ENCODE measurements at regions not wholly inside any gene's neighbourhood (a gene's known extent, or its start where the extent isn't known, plus 50 kb on each side); places are given as distances from the start of the nearest gene placed in this dataset.

DNA sequence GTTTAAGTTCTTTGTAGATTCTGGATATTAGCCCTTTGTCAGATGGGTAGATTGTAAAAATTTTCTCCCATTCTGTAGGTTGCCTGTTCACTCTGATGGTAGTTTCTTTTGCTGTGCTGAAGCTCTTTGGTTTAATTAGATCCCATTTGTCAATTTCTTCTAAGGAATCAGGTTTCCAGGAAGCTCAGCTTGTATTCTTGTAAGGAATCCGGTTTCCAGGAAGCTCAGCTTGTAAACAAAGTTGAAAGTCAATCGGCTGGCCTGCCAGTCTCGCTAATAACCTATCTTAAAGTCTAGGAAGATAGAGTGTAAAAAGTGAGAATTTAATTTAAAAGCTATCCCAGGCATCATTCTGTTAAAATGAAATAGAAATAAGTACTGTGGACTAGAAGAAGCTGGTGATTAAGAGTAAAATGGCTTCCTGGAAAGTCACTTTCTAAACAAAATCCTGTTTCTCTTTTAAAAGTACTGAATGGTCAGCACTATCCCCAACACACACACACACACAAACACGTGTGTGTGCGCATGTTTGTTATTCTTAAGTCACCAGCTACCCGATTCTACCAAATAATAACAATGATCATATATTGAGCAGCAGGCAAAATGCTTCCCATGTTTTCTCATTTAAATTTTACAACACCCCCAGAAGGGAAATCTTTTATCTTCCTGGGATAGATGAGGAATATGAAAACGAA lies 171.7 kb downstream of the PAPSS1 start:
- Histone ChIP-seq H3K4me2 (peak overlapping the region; percentile 47), H3K9me3 (ENCODE audit: low read depth) (no peaks in the 10 kb centered on the region), H3K9me2 (replicated peaks; ENCODE audit: insufficient read depth) (no peaks in the 10 kb centered on the region), H3K4me3 (no peak overlapping the region), H2AFZ (peak overlapping the region; percentile 13), H3K79me2 (no peaks in the 10 kb centered on the region), H3K27me3 (no peaks in the 10 kb centered on the region), H4K20me1 (ENCODE audit: insufficient read depth, poor library complexity, severe bottlenecking) (no peaks in the 10 kb centered on the region), H3K27ac (peak overlapping the region; percentile 14), H3K36me3 (replicated peaks; ENCODE audit: insufficient read depth, low read depth) (no peaks in the 10 kb centered on the region), H3K4me1 (ENCODE audit: insufficient read depth) (no peaks in the 10 kb centered on the region)
- TF ChIP-seq, protein P1, sequence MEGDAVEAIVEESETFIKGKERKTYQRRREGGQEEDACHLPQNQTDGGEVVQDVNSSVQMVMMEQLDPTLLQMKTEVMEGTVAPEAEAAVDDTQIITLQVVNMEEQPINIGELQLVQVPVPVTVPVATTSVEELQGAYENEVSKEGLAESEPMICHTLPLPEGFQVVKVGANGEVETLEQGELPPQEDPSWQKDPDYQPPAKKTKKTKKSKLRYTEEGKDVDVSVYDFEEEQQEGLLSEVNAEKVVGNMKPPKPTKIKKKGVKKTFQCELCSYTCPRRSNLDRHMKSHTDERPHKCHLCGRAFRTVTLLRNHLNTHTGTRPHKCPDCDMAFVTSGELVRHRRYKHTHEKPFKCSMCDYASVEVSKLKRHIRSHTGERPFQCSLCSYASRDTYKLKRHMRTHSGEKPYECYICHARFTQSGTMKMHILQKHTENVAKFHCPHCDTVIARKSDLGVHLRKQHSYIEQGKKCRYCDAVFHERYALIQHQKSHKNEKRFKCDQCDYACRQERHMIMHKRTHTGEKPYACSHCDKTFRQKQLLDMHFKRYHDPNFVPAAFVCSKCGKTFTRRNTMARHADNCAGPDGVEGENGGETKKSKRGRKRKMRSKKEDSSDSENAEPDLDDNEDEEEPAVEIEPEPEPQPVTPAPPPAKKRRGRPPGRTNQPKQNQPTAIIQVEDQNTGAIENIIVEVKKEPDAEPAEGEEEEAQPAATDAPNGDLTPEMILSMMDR (IDR thresholded peaks at IDR 0.05; ENCODE audit: poor library complexity): no peak
- no peak for TF ChIP-seq EZH2 (IDR thresholded peaks at IDR 0.05; ENCODE audit: borderline replicate concordance)
- no peak for TF ChIP-seq EZH2phosphoT487 (IDR thresholded peaks at IDR 0.05; ENCODE audit: low read depth, severe bottlenecking, unreplicated experiment)
- 48% methylated on average over 7 of the region's 7 CpGs for WGBS (ENCODE audit: low lambda C conversion rate, missing lambda C conversion rate)
- peak; percentile 16 for DNase-seq (ENCODE audit: low spot score)

GRCh38 chr4:107546638-107547037 lies 173.4 kb downstream of the PAPSS1 start:
- H4K20me1 ChIP-seq (ENCODE audit: insufficient read depth, poor library complexity, severe bottlenecking): no peaks in the 10 kb centered on the region
- H3K9me3 ChIP-seq (ENCODE audit: low read depth): no peaks in the 10 kb centered on the region
- H3K4me2 ChIP-seq: no peak overlapping the region
- H3K27ac ChIP-seq: no peak overlapping the region
- no peaks in the 10 kb centered on the region for H3K79me2 ChIP-seq
- H3K4me1 ChIP-seq (ENCODE audit: insufficient read depth): no peaks in the 10 kb centered on the region
- 76% methylated on average over 2 of the region's 2 CpGs for WGBS (ENCODE audit: low lambda C conversion rate, missing lambda C conversion rate)
- DNase-seq (ENCODE audit: low spot score): no peak
- TF ChIP-seq, protein P1 (IDR thresholded peaks at IDR 0.05; ENCODE audit: poor library complexity): no peak
- TF ChIP-seq EZH2phosphoT487 (IDR thresholded peaks at IDR 0.05; ENCODE audit: low read depth, severe bottlenecking, unreplicated experiment) (no peak), EZH2 (IDR thresholded peaks at IDR 0.05; ENCODE audit: borderline replicate concordance) (no peak)
- H3K27me3 ChIP-seq: no peaks in the 10 kb centered on the region
- H3K36me3 ChIP-seq (replicated peaks; ENCODE audit: insufficient read depth, low read depth): no peaks in the 10 kb centered on the region
- no peak overlapping the region for H3K4me3 ChIP-seq
- no peaks in the 10 kb centered on the region for H3K9me2 ChIP-seq (replicated peaks; ENCODE audit: insufficient read depth)
- no peak overlapping the region for H2AFZ ChIP-seq

- no peaks in the 10 kb centered on the region for H3K27me3 ChIP-seq
- DNase-seq (ENCODE audit: low spot score): no peak
- H3K4me3 ChIP-seq: no peak overlapping the region
- H3K27ac ChIP-seq: no peak overlapping the region
- H3K4me1 ChIP-seq (ENCODE audit: insufficient read depth): no peaks in the 10 kb centered on the region
- TF ChIP-seq, protein P1 (IDR thresholded peaks at IDR 0.05; ENCODE audit: poor library complexity): no peak
- TF ChIP-seq EZH2phosphoT487 (IDR thresholded peaks at IDR 0.05; ENCODE audit: low read depth, severe bottlenecking, unreplicated experiment) (no peak), EZH2 (IDR thresholded peaks at IDR 0.05; ENCODE audit: borderline replicate concordance) (no peak)
- no peaks in the 10 kb centered on the region for H4K20me1 ChIP-seq (ENCODE audit: insufficient read depth, poor library complexity, severe bottlenecking)
- H3K4me2 ChIP-seq: no peak overlapping the region
- WGBS (ENCODE audit: low lambda C conversion rate, missing lambda C conversion rate): 67% methylated on average over 2 of the region's 2 CpGs
- no peaks in the 10 kb centered on the region for H3K79me2 ChIP-seq
- no peaks in the 10 kb centered on the region for H3K9me3 ChIP-seq (ENCODE audit: low read depth)
- H3K9me2 ChIP-seq (replicated peaks; ENCODE audit: insufficient read depth): no peaks in the 10 kb centered on the region
- H3K36me3 ChIP-seq (replicated peaks; ENCODE audit: insufficient read depth, low read depth): no peaks in the 10 kb centered on the region
- H2AFZ ChIP-seq: no peak overlapping the region
These were observed 178.5 kb downstream of the PAPSS1 start for GRCh38 chr4:107541511-107541910.

All from hepatocyte (in vitro differentiated cells).